NOMO-1 treated with dmso at 0.1 percent for 144 hours (cell line): ENCODE measurements at regions not wholly inside any gene's neighbourhood (a gene's known extent, or its start where the extent isn't known, plus 50 kb on each side); places are given as distances from the start of the nearest gene placed in this dataset.
"Not testable (repeated sequence)": the region's sequence is repeated elsewhere in the genome, so short reads cannot be mapped to it uniquely, and the experiment has no call there.

Experiments used
- DNase-seq: peaks from one replicate; lab custom pipeline; 2025; ENCODE audit not compliant: unreplicated experiment; lab: John Stamatoyannopoulos, UW

DNA sequence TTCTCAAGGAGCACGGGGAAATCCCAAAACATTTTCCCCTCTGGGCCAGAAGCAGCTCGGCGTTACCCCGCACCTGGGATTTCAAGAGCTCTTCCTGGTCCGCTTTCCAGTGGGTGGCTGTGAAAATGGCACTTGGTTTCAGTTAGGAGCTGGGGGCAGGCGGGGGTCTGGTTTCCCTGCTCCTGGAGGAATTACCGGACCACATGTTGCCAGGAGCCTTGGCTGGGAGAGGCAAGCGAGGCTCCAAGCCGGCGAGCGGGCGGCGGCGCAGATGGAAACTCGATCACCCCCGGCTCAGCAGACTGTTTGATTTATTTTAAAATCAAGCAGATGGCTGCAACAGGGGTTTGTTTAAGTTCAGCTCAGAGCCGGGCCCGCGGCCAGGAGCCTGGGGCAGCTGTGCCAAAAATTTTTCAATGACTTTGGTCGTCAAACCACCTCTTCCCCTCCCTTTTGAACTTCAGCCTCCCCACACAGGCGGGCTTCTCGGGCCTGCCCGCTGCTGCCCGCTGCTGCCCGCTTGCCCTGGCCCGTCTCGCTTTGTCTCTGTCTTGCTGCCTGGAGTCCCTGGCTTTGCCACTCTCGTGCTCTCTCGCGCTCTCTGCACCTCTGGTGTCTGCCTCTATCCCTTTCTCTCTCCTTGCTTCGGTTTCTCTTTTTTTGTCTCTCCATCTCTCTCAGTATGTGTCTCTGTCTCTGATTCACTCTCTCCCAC is 108.0 kb upstream of the CIBAR2 start:
- DNase-seq = no peak

DNA sequence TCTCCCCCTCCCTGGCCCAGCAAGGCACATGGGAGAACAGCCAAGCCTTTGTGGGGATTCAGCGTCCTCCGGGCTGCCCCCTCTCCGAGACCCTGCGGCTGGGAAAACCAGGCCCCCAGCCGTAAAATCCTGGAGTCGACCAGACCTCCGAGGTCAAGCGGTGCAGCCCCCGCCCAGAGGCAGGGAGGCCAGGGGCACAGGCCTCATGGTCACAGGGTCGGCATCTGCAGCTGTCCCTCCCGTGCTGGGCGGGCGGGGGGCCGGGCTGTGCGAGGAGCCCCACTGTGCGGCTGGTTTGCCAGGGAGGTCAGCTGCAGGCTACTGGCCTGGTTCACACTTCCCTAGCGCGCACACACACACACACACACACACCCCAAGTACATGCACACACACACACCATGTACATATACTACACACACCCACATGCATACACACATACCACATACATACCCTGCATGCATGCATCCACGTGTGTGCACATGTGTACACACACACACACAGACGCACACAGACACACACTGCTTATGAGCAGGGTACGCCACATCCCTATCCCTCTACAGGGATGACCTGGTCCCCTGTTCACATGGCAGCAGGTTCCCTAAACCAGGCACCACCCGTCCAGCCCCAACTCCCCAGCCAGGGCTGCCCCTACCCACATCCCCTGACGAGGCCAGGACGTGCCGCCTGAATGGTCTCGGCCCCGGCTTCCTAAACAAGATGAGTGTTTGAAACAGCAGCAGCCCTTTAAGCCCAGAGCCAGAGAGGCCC is 108.9 kb upstream of the CIBAR2 start:
- no peak for DNase-seq

DNA sequence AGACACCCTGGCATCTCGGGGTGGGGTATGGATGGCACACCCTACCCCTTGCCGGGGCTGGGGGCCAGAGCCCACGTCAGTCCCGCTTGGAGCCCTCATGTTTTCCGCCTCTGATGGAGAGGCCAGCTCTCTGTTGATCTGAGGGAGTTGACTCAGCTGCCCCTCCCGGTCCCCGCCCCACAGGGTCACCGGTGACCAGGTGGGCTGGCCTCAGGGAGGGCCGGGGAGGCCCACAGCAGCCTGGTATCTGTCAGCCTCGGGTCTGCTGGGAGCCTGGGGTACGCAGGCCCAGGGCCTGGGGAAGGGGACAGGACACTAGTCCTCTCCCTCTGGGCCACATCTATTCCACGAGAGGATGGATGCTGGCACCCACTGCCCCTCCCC is 109.5 kb upstream of the CIBAR2 start:
- DNase-seq = no peak

DNA sequence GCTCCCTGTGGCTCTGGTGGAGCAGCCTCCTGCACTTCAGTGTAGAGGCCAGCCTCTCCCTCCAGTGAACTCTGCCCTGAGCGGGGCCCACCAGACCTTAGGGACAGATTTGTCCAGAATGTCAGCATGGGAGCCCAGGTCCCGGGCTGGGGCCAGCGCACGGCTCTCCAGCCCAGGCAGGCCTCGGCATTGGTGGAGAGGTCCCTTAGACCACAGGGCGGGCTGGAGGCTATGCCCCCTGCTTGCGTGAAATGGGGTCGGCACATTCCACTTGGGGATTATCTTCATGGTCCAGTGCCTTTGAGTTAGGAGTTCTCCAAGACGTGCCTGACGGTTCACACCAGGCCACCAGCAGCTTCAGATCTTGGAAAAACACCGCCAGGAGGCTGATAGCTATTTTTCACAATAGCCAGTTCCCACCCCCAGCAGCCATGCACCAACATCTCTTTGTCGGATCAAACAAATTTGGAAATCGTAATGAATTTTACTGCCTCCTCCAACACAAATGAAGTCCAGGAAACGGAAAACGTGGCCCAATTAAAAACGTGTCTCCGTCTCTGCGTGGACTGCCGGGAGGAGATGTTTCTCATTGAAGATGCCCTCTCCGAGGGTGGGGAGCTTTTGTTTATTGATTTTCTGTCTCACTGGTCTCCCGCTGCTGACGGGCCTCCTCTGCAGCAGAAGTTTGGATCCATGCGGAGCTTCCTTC is 110.0 kb upstream of the CIBAR2 start:
- no peak for DNase-seq

DNA sequence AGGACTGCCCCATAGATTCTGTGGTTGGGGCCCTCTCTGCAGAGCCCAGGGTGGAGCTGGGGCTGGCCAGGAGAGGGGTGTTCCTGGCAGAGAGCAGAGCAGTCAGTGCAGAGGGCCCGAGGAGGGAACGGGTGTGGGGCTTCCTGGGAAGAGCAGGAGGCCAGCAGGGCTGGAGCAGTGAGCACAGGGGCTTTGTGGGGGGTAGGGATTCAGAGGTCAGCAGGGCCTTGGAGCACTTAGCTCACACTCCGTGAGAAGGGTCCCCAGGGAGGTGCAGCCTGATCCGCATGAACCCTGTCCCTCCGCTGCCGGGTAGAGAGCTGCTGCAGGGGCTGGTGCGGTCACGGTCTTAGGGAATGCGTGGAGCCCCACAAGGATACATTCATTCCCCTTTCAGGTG is 113.0 kb upstream of the CIBAR2 start:
- DNase-seq = no peak

DNA sequence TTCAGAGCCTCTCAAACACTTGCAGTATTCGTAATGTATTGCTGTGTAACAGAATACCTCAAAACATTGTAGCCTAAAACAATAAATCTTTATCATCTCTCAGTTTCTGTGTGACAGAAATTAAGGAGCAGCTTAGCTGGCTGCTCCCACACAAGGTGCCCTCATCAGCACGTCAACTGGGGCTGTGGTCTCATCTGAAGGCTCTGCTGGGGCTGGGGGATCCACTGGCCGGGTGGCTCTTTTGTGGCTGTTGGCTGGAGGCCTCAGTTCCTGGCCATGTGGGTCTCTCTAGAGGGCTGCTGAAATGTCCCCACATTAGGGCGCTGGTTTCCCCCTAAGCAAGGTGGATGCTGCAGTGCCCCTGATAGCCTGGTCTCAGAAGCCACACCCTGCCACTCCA is 113.4 kb upstream of the CIBAR2 start:
- DNase-seq = no peak

DNA sequence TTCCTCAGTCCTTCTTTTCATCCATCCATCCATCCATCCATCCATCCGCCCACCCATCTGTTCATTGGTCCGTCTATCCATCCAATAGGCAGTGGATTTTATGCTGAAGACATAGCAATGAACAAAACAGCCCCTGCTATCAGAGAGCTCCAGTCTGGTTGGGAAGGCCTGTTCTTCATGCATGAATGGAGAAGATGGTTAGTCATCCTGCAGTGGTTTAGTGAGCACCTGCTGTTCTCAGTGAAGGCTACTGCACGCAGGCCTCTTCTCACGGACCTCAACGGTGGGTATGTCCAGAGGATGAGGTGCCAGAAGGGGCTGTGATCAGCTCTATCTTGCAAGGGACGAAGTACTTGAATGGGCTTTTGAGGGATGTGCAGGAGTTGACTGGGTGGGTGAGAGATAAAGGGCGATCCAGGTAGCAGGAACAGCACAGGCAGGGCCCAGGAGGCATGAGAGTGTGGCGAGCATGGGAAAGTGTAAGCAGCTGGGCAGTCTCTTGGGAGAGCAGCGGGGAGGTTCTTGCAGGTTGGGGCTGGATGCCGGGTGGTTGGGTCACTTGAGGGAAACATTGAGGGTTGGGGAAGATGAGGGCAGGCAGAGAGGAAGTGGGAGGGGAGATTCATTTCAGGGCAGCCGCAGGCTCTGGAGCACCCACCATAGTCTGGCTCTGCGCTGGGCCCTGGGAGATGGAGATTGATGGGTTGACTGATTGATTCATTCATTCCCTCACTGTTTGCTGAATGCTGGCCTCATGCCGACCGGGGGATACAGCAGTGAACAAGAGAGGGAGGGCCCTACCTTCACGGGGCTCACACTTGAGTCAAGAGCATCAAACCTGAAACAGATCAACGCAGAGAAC is 115.0 kb upstream of the CIBAR2 start:
- DNase-seq = no peak

DNA sequence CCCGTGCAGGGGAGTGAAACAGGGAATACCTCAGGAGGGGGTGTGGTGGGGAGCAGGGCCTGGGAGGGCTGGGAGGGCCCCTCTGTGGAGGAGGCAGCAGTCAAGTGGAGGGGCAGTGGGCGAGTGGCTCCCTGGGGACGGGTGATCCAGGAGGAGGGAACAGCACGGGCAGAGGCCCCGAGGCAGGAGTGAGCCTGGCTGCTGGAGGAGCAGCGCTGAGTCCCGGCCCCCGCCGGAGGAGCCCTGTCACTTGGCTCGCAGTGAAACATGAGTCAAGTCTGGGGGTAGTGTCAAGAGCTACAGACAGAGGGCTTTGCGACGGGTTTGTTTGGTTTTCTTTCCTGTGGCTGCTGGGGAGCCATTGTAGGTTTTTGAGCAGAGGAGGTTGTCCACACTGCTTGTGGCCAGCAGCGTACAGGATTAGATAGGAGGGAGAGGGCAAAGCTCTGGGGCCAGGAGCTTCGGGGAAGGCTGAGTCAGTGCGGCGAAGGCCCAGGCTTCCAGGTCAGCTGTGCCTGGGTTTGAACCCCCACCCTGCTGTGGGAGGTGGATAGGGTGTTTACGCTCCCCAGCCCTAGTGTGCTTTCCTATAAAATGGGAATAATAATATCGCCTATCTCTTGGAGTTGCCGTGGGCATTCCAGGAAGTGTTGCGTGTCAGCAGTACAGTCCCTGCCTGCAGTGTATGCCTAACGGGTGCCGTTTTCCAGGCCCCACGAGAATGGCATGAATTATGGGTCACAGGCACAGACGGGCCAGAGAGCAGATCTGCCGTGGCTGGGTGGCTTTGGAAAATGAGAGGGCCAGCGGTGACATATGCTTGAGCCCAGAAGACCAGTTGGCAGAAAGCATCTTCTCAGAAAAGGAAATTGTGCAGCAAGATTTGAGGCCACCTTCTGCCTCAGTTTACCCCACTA is 115.9 kb upstream of the CIBAR2 start:
- no peak for DNase-seq

DNA sequence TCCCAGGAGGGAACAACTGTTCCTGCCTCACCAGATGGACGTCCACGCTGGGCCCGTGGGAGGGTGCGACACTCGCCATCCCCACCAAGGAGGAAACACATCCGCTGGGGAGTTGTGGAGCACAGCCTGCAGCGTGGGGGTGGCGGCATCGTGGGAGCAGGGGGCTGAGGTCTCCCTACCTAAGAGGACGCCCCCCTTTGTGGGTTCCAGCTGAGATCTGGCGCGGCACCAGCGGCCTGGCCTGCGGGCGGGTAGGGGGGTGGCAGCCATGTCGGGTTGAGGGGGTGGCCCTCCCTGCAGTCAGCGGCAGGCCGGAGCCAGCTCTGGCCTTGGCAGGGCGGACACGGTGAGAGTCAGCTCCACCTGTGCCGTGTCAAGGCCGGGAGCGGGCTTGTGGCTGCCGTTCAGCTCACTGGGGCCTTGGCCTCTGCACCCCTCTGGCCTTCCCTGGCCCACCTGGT is 116.7 kb upstream of the CIBAR2 start:
- no peak for DNase-seq

DNA sequence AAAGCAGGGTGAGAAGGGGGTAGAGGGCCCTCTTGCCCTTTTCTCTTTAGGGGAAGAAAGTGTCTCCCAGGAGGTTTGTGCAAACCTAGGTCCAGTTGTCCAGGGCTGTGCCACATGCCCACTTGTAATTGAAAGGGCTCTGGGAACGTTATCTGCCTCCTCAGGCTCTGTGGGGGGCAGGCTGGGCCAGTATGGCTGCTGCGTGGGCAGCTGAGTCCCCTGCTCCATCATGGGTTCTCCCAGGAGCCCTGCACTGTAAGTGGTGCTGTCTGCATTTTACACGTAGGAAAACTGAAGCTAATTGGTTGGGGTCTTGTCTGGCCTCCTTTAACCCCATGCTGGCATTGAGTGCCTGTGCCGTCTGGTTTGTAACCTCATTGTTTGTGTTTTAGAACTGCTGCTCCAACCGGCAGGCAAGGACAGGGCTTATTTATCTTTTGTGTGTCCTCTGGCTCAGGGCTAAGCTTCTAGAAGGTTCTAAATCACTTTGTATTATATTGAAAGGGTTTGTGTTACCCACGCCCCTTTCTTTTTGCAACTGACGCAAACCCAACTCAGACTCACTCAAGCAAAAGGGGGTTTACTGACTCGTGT is 117.7 kb upstream of the CIBAR2 start:
- no peak for DNase-seq

DNA sequence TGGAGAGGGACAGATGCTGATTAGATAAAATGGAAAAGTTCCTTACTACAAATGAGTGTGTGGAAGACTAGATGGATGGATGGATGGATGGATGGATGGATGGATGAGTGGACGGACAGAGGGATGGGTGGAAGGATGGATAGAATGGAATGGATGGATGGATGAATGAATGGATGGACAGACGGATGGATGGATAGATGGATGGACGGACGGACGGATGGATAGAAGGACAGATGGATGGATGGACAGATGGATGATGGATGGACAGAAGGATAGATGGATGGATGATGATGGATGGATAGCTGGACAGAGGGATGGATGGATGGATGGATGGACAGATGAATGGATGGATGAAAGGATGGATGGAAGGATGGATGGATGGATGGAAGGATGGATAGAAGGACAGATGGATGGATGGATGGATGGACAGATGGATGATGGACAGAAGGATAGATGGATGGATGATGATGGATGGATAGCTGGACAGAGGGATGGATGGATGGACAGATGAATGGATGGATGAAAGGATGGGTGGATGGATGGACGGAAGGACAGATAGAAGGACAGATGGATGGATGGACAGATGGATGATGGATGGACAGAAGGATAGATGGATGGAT is 118.6 kb upstream of the CIBAR2 start:
- DNase-seq = not testable (repeated sequence)

DNA sequence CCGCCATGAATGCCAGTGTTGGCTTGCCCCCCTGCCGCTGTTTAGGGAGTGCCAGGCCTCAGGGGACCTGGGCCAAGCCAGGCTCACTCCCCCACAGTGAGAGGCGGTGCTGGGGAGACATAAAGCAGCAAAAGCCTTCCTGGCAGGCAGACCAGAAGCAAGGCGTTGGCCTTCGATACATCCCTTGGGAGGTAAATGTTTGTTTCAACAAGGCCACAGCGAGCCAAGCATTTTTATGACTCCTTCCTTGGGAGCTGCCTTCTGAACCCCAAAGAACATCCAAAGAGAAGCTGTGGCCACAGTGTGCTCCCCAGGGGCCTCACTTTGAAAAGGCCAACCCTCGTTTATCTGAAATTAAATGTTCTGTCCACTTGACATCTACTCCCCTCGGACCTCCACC is 119.7 kb upstream of the CIBAR2 start:
- DNase-seq = no peak

DNA sequence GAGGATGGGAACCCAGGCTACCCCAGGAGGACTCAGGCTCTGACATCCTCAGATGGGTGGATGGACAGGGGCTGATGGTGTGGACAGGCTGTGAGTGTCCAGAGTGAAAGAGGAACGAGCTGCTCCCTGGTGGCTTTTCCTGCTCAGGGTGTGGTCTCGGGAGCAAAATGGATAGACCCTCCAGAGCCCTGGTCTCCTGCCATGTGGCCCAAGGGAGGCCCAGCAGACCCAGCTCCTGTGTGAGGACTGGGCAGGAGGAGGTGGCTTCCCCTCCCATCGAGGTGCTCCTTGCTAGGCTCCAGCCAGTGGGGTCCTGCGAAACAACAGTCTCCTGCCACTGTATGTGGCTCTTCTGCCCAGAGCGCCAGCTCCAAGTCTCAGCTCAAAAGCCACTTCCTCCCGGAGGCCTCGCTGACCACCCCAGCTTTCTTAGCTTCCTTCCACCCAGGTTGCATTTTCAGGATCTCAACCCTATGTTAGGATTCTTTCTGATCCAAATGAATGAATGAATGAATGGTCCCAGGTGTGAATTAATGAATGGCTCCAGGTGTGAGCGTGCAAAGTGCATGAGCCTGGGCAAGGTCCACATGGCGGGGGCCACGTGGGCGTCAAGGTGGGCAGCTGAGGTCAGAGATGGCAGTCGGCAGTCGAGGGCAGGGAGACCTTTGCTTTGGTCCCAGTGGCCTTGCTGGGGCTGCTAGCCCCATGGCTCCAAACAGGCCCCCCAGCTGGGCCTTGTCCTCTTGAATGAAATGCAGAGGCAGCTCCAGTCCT is 120.3 kb upstream of the CIBAR2 start:
- DNase-seq = no peak

DNA sequence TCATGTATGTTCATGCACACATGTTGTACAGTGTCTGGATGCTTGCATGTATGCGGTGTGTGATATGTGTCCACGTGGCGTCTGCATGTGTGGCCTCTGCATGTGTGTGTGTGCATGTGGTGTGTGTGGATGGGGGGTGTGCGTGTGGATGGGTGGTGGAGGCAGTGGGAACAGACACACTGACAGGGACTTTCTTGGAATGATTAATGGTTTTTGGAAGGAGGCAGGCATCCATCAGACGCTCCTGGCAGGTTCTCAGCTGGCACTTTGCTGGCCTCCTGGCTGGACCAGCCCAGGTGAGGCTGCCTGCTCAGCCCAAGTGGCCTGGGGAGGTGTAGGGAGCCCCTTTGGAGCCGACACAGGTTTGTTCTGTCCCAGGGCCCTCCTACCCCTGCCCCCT is 121.2 kb upstream of the CIBAR2 start:
- no peak for DNase-seq

DNA sequence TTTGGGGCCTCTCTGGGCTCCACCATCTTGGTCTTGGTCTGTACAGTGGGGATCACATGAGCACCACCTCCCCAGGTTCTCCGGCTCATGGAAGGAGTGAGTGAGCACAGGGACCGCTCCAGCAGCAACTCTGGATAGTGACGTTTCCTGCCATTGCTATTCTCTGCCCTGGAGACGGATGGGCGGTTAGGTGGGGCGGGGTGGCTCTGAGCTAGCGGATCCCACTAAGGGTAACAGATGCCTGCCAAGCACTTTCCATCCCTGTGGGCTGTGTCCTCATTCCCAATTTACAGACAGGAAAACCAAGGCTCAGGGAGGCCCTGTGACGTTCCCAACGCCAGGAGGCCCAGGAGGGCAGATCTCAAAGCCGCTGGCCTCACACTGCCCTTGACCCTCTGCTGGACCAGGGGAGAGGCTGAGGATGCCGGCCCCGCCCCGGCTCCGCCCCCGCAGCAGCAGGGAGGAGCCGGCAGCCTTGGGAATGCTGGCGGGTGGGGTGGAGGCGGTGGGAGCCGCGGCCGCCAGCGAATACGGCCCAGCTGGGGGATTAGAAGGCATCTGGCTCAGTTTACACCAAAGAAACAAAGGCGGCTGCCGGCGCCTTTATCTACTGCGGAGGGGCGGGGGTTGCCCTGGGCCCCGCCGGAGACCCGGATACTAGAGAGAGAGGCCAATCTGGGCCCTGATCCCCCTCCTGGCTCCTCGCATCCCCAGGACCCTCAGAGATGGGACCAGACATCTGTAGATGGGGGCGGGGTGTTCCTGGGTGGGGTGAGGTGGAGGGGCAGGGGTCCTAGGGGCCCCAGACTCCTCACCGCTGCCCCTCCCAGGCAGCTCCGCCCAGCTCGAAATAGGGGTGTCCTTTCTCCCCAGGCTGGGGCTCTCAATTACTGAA is 122.3 kb upstream of the CIBAR2 start:
- no peak for DNase-seq

DNA sequence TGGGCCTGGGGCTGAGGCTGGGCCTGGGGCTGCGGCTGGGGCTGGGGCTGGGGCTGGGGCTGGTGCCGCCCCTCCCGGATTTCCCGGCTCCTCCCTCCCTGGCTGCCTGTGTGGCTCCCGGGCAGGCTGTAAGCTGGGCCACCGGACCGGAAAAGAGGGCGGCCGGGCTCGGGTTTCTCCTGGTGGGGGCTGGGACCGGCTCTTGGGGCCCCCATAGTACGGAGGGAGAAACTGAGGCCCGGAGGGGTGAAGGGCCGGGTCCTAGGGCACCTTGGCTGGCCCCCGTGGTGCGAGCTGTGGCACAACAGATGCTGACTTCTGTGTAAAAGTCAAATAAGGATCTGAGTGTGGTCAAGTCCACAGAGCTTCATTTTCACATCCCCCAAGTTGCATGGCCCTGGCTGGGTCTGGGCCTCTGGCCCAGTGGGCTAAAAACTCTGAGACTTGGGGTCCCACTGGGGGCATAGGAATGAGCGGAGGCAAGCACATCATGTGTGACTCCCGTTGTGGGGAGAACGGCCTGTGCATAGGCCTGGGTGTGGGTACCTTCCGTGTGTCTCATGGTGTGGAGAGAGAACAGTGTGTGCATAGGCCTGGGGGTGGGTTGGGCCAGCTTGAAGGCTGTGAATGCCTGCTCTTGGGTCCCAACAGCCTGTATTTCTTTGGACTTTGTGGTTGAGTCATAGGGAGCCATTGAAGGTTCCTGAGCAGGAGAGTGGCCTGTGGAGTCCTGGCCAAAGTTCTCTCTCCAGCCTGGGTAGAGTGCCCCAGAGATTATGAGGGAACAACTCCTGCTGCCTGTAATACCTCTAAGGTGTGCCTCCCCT is 123.9 kb upstream of the CIBAR2 start:
- no peak for DNase-seq

DNA sequence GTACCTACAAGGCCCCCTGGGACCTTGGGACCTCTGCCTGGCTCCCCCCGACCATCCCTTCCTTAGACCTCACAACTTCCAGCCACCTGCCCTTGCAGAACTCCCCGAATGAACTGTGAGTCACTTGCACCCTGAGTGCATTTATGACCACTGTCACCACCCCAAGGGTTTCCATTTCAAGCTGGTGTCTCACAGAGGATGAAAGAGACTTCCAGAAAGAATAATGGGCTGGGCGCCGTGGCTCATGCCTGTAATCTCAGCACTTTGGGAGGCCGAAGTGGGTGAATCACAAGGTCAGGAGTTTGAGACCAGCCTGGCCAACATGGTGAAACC is 124.5 kb upstream of the CIBAR2 start:
- no peak for DNase-seq
